ENCODE measurements at regions not wholly inside any gene's neighbourhood (a gene's known extent, or its start where the extent isn't known, plus 50 kb on each side); places are given as distances from the start of the nearest gene placed in this dataset.

GRCh38 chr14:71711125-71711524 lies 221.1 kb upstream of the RGS6 start:
- ChIA-PET POLR2A (interaction anchor here (1.1 to 2.0 kb wide), 2 partner anchors 29 to 389 kb away, joined by 5 to 9 read pairs; no protein-coding TSS in a partner anchor), CTCF (interaction anchor here (0.5 to 2.1 kb wide), 4 partner anchors 357 to 572 kb away, joined by 3 to 12 read pairs (median 4); no protein-coding TSS in a partner anchor)
- no peaks in the 10 kb centered on the region for H3K9me3 Mint-ChIP-seq (ENCODE audit: unreplicated experiment)
- no TSS peak for BruUV-seq (replicated peaks)
- peaks cover 36% of the 10 kb centered on the region for H3K4me1 Mint-ChIP-seq (ENCODE audit: insufficient read depth, unreplicated experiment)
- peak overlapping the region; percentile 66 for H3K27ac Mint-ChIP-seq (ENCODE audit: low read depth, unreplicated experiment)
- peaks cover 20% of the 10 kb centered on the region for H3K36me3 Mint-ChIP-seq (ENCODE audit: insufficient read depth, unreplicated experiment)
- TF ChIP-seq CTCF (IDR thresholded peaks at IDR 0.05; ENCODE audit: unreplicated experiment) = no peak
- no peak for DNase-seq (ENCODE audit: unreplicated experiment)
- H3K4me3 Mint-ChIP-seq (ENCODE audit: unreplicated experiment) = peak overlapping the region; percentile 38
- H3K27me3 Mint-ChIP-seq (ENCODE audit: insufficient read depth, unreplicated experiment) = no peaks in the 10 kb centered on the region
- intact Hi-C loops (cut with micrococcal nuclease) = loop anchor here (5.0 kb wide), 1 partner anchor 389 kb away; the partner anchor contains the start of gene SIPA1L1

GRCh38 chr14:71711619-71712018 lies 220.6 kb upstream of the RGS6 start:
- no TSS peak for BruUV-seq (replicated peaks)
- Mint-ChIP-seq H3K4me3 (ENCODE audit: unreplicated experiment) (peak overlapping the region; percentile 38), H3K9me3 (ENCODE audit: unreplicated experiment) (no peaks in the 10 kb centered on the region), H3K4me1 (ENCODE audit: insufficient read depth, unreplicated experiment) (peaks cover 36% of the 10 kb centered on the region), H3K27me3 (ENCODE audit: insufficient read depth, unreplicated experiment) (no peaks in the 10 kb centered on the region), H3K27ac (ENCODE audit: low read depth, unreplicated experiment) (peak overlapping the region; percentile 66), H3K36me3 (ENCODE audit: insufficient read depth, unreplicated experiment) (peaks cover 20% of the 10 kb centered on the region)
- intact Hi-C loops (cut with micrococcal nuclease) = loop anchor here (1.0 to 5.0 kb wide), 2 partner anchors 16 to 389 kb away; partner anchors contain the start of gene SIPA1L1
- POLR2A ChIA-PET = interaction anchor here (1.1 to 2.0 kb wide), 2 partner anchors 28 to 390 kb away, joined by 5 to 9 read pairs; no protein-coding TSS in a partner anchor
- TF ChIP-seq CTCF (IDR thresholded peaks at IDR 0.05; ENCODE audit: unreplicated experiment) = no peak
- CTCF ChIA-PET = interaction anchor here (0.5 to 2.1 kb wide), 5 partner anchors 358 to 573 kb away, joined by 3 to 12 read pairs (median 4); no protein-coding TSS in a partner anchor
- DNase-seq (ENCODE audit: unreplicated experiment) = peak; percentile 76

GRCh38 chr14:71712478-71712877 lies 219.8 kb upstream of the RGS6 start:
- Mint-ChIP-seq H3K27me3 (ENCODE audit: insufficient read depth, unreplicated experiment) (no peaks in the 10 kb centered on the region), H3K4me1 (ENCODE audit: insufficient read depth, unreplicated experiment) (peaks cover 36% of the 10 kb centered on the region), H3K36me3 (ENCODE audit: insufficient read depth, unreplicated experiment) (peaks cover 20% of the 10 kb centered on the region), H3K27ac (ENCODE audit: low read depth, unreplicated experiment) (peak overlapping the region; percentile 66), H3K9me3 (ENCODE audit: unreplicated experiment) (no peaks in the 10 kb centered on the region), H3K4me3 (ENCODE audit: unreplicated experiment) (peak overlapping the region; percentile 38)
- POLR2A ChIA-PET = interaction anchor here (1.3 to 2.0 kb wide), 3 partner anchors 13 to 391 kb away, joined by 4 to 9 read pairs (median 4); no protein-coding TSS in a partner anchor
- no TSS peak for BruUV-seq (replicated peaks)
- TF ChIP-seq CTCF (IDR thresholded peaks at IDR 0.05; ENCODE audit: unreplicated experiment) = no peak
- intact Hi-C loops (cut with micrococcal nuclease) = loop anchor here (1.0 to 5.0 kb wide), 2 partner anchors 15 to 390 kb away; partner anchors contain the start of gene SIPA1L1
- no peak for DNase-seq (ENCODE audit: unreplicated experiment)
- CTCF ChIA-PET = interaction anchor here (1.0 to 2.1 kb wide), 3 partner anchors 249 to 546 kb away, joined by 3 to 12 read pairs (median 4); no protein-coding TSS in a partner anchor

GRCh38 chr14:71713016-71713415 lies 219.2 kb upstream of the RGS6 start:
- H3K27me3 Mint-ChIP-seq (ENCODE audit: insufficient read depth, unreplicated experiment) = no peaks in the 10 kb centered on the region
- no peak for DNase-seq (ENCODE audit: unreplicated experiment)
- BruUV-seq (replicated peaks) = no TSS peak
- H3K4me3 Mint-ChIP-seq (ENCODE audit: unreplicated experiment) = peak overlapping the region; percentile 6
- ChIA-PET POLR2A (interaction anchor here (1.0 to 1.4 kb wide), 5 partner anchors 10 to 392 kb away, joined by 3 to 4 read pairs (median 4); no protein-coding TSS in a partner anchor), CTCF (interaction anchor here (0.6 to 2.1 kb wide), 4 partner anchors 250 to 428 kb away, joined by 3 to 12 read pairs (median 4); no protein-coding TSS in a partner anchor)
- intact Hi-C loops (cut with micrococcal nuclease) = loop anchor here (5.0 kb wide), 1 partner anchor 391 kb away; the partner anchor contains the start of gene SIPA1L1
- H3K36me3 Mint-ChIP-seq (ENCODE audit: insufficient read depth, unreplicated experiment) = peaks cover 20% of the 10 kb centered on the region
- H3K9me3 Mint-ChIP-seq (ENCODE audit: unreplicated experiment) = no peaks in the 10 kb centered on the region
- H3K27ac Mint-ChIP-seq (ENCODE audit: low read depth, unreplicated experiment) = peak overlapping the region; percentile 51
- H3K4me1 Mint-ChIP-seq (ENCODE audit: insufficient read depth, unreplicated experiment) = peaks cover 36% of the 10 kb centered on the region
- no peak for TF ChIP-seq CTCF (IDR thresholded peaks at IDR 0.05; ENCODE audit: unreplicated experiment)

Data from MCF 10A (cell line).